IPS-NIHi11 (cell line): ENCODE measurements at regions not wholly inside any gene's neighbourhood (a gene's known extent, or its start where the extent isn't known, plus 50 kb on each side); places are given as distances from the start of the nearest gene placed in this dataset.
"Not testable (repeated sequence)": the region's sequence is repeated elsewhere in the genome, so short reads cannot be mapped to it uniquely, and the experiment has no call there.

ENCODE experiments used
- DNase-seq: peaks from one replicate; pipeline ENCODE4 v3.0.0; 2012; ENCODE audit warnings: mixed read lengths, low spot score

DNA sequence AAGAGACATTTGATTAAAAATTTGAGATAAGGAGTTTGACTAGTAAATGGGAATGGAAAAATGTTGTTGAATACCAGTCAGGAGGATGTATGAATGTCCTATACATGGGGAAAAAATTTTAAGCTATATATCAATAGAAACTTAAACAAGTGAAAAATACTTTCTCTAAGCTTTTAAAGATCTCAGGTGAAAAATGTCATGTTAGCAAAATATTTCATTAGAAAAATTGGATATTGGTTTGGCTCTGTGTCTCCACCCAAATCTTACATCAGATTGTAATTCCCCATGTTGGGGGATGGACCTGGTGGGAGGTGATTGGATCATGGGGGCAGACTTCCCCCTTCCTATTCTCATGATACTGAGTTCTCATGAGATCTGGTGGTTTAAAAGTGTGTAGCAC lies 279.6 kb upstream of the CADM2 start:
- DNase-seq = no peak

DNA sequence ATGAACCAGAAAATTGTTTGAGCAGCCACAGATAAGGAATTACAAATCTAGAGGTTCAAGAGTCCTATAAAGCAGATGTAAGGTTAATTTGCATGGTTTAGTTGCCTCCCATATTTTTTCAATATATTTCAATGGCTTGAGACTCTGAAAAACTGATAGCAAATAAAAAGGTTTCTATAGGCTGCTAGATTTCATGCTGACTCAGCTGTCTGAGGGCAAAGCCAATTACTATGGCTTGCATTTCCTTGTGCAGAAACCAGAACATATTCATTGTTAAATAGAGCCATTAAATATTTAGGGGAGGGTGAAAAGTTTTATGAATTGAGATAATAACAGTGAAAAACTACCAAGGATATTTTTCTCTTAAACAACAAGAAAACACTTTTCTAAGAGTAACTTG lies 278.1 kb upstream of the CADM2 start:
- no peak for DNase-seq

- DNase-seq = no peak
Observed at GRCh38 chr3:84683493-84683892, 275.3 kb upstream of the CADM2 start.

DNA sequence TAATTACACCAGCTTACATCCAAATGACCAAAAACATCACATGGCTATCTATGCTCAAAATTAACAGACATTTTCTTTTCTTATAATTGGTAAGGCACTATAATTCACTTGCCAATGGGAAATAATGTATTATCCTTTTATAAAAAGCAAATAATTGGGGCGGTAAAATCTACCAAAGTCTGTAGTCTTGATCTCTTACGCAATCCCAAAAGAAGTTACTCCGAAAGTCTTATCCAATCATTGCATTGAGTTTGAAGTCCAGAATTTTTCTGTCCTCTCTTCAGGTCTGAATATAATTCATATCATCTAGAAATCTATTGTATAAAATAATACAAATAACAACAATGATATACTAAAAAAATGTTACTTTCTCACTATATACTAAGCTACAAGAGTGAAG lies 273.3 kb upstream of the CADM2 start:
- DNase-seq = no peak

DNA sequence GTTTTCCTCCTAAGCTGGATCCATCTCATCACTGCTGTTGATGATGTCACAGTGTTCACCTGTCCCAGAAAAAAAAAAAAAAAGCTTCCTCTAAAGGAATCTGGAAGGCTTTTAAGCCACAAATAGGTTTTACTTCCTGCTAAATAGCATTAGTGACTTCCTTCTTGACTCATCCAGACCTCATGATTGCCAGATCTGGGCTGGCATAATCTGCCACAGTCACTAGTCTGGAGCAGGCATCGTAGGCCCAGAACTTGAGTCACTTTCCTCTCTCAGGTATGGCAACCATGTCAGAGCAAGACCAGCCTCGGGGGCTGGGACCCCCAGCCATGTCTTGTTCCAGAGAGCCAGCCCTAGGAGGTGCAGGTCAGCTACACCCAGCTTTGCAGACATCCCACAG lies 266.5 kb upstream of the CADM2 start:
- DNase-seq = no peak

DNA sequence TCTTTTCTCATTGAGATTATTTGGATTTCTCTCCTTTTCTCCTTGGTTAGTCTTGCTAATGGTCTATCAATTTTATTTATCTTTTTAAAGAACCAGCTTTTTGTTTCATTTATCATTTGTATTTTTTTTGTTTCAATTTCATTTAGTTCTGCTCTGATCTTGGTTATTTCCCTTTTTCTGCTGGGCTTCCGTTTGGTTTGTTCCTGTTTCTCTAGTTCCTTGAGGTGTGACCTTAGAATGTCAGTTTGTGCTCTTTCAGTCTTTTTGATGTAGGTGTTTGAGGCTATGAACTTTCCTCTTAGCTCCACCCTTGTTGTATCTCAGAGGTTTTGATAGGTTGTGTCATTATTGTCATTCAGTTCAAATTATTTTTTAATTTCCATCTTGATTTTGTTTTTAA lies 248.5 kb upstream of the CADM2 start:
- DNase-seq = not testable (repeated sequence)

GRCh38 chr3:84717894-84718293 lies 240.9 kb upstream of the CADM2 start:
- DNase-seq = no peak

- no peak for DNase-seq
Observed at GRCh38 chr3:84724877-84725276, 233.9 kb upstream of the CADM2 start.

DNA sequence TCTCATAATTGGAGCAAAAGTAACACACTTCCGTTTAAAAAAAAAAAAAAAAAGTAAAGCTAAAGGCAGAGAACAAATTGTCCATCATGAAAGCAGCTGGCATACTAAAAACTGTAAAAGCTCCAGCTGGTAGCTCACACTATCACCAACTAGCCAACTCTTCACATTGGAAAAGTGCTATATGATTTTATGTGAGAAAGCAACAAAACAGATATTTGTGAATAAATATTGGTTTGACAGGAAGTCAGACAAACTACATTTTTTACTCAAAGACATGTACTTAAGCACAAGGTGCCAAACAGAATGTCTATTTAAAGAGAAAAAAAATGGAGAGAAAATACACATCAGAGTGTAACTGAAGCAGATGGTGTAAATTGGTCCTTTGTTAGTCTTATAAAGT lies 231.2 kb upstream of the CADM2 start:
- DNase-seq = no peak

DNA sequence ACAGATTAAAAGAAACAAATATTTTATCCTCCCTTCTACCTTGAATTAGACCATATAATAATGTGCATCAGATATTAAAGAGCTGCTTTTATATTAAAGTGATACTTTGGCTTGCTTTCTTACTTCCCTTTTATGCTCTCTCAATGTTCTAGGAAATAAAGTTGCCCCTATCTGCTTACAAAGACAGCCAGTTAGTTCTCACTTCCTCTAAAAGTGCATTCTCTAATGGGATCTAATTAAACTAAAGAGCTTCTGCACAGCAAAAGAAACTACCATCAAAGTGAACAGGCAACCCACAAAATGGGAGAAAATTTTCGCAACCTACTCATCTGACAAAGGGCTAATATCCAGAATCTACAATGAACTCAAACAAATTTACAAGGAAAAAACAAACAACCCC lies 224.1 kb upstream of the CADM2 start:
- not testable (repeated sequence) for DNase-seq

- no peak for DNase-seq
Observed at GRCh38 chr3:84738086-84738485, 220.7 kb upstream of the CADM2 start.

DNA sequence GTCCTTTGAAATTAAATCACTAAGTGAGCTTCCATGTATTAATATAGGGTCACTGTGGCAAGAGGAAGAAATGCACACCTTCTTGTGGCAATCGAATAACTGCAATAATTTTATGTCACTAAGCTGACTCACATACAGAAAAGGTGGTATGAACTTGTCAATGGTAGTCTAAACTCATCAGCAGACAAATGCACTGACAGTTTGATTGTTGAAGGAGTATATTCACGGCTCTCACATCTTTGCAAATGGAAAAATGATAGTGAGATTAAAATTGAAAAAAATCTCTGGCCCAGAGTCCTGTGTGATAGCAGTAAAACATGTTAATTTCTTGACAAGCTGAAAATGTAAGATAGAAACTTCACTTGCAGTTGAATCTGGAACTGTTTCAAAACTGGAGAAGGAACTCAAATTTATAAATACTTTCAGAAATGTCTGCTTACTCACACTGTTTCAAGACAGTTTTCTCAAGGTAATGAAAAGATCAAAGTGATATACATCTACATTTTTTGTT lies 215.8 kb upstream of the CADM2 start:
- DNase-seq = no peak

GRCh38 chr3:84744130-84744529 lies 214.7 kb upstream of the CADM2 start:
- no peak for DNase-seq

DNA sequence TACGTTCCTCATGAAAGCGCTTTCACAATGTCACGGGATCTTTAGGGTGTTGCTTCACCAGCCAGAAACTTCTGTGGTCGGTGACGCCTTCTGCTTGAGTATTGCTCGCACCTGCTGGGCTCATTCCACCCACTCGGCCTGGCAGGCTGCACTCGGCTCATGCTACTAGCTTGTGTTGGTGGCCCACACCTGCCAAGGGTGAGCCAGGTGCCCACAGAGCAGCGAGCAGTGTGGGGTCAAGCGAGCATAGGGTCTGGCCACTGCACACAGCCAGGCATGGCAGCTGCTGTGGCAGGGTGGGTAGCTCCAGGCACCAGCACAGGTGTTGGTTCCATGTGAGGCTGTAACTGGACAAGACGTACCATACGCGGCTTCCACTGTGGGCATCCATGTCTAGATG lies 202.9 kb upstream of the CADM2 start:
- no peak for DNase-seq

DNA sequence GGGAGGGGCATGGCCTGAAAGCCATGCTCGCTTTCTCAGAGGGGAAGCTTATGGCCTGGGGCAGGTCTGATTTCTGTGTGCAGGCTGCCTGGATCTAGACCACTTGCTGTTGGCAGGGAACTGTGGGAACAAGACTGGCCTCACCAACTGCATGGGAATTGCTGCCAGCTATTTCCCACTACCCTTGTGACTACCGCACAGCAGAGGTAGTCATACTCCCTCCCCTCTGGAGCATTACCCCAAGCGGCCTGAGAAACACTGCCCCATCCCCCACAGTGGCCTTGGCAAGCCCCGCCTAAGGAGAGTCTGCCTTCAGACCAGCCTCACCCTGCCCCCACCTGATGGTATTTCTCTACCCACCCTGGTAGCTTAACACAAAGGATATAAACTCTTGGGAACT lies 199.4 kb upstream of the CADM2 start:
- DNase-seq = no peak

DNA sequence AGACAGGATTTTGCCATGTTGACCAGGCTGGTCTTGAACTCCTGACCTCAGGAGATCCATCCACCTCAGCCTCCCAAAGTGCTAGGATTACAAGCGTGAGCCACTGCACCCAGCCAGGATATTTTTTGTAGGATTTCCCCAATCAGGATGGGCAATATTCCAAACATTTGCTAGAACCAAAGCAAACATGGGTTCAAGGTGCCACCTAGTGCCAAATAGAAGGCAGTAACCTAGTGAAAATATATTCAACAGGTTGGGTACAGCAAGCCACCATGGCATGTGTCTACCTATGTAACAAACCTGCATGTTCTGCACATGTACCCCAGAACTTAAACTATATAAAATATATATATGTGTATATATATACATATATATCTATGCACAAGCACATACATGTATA lies 185.9 kb upstream of the CADM2 start:
- peak; percentile 11 for DNase-seq

DNA sequence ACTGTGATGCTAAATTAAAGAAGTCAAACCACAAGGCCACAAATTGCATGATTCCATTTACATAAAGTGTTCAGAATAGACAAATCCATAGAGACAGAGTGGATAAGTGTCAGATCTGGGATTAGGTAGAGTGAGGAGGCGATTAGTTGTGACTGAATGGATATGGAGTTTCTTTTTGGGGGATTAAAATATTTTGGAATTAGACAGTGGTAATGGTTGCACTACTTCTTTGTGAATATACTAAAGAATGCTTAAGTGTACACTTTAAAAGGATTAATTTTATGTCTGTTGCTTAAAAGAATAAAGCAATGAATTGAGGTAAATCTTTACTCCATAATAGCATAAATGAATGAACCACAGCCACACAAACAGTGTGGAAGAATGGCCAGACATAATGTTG lies 175.5 kb upstream of the CADM2 start:
- no peak for DNase-seq

GRCh38 chr3:84789961-84790360 lies 168.8 kb upstream of the CADM2 start:
- DNase-seq = no peak

DNA sequence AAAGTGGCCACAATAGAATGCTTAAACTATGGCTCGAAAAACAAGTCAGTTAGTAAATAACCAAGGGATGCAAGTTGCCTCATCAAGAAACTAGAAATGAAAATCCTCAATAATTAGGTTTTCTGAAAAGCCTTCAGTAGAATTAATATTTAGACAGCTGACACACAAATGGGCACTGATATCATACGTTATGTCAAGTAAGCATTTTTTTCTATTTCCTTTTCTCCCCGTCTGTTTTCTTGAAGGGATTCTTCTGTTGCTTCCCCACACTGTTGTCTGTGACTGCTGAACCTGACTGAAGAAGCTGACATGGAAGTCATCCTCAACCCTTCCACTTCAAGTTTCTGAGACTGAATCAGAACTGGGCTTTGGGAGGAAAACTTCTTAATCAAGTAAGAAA lies 151.8 kb upstream of the CADM2 start:
- DNase-seq = no peak

GRCh38 chr3:84820126-84820525 lies 138.7 kb upstream of the CADM2 start:
- no peak for DNase-seq

GRCh38 chr3:84820906-84821305 lies 137.9 kb upstream of the CADM2 start:
- DNase-seq = no peak

DNA sequence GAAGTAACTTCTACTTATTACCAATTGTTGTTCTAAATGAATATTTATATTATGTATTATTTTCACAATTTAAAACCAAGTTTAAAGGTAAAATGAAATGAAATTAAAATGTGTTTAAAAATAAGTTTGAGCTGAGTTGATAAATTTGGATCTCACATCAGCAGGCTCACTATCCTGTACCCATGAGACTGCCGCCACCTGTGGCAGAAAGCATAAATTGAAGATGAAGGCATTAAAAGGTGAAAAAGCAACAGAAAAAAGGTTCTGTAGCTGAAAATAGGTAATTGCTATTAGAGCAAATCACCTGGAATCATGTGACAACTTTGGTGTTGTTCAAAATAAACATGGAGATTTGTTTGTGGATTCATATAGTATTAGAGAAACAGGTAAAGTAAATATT lies 133.0 kb upstream of the CADM2 start:
- no peak for DNase-seq

DNA sequence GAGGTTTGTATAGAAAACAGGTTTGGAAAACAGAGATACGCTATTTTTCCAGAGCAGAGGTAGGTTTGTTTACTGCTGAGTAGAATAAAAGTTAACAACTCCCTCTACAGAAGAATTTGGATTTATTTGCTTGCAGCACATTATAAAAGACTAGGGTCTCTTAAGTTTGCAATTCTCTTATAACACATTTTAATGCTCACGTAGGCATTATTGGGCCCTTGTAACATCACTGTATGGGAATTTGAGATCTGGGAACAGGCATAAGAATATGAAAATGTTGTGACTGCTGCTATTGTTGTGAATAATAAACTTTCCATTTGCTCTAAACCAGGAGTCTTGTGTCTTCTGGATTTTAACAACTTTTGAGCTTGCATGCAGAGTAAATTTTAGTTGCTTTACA lies 128.3 kb upstream of the CADM2 start:
- no peak for DNase-seq

GRCh38 chr3:84835366-84835765 lies 123.4 kb upstream of the CADM2 start:
- no peak for DNase-seq

GRCh38 chr3:84836961-84837360 lies 121.8 kb upstream of the CADM2 start:
- peak; percentile 74 for DNase-seq
